BE2C (cell line): ENCODE measurements at regions not wholly inside any gene's neighbourhood (a gene's known extent, or its start where the extent isn't known, plus 50 kb on each side); places are given as distances from the start of the nearest gene placed in this dataset.

ENCODE experiments used
- DNase-seq: peaks from one replicate; pipeline ENCODE4 v3.0.0-alpha.2; 2020
- H3K27me3 ChIP-seq: fragments of 250-450 bp; sonication (Bioruptor Pico); 2 replicates; pipeline ENCODE4 v1.5.1; 2020; ENCODE audit warnings: mild to moderate bottlenecking
- H3K36me3 ChIP-seq: fragments of 250-450 bp; sonication (Bioruptor Pico); 2 replicates; pipeline ENCODE4 v1.5.1; 2020; ENCODE audit warnings: mild to moderate bottlenecking
- H3K4me1 ChIP-seq: fragments of 250-450 bp; sonication (Bioruptor Pico); 2 replicates; pipeline ENCODE4 v1.5.1; 2020
- H3K4me3 ChIP-seq: 2 replicates; pipeline ENCODE4 v1.5.1; 2011; ENCODE audit warnings: low read depth, low read length
- H3K9me3 ChIP-seq: fragments of 250-450 bp; sonication (Bioruptor Pico); 2 replicates; pipeline ENCODE4 v1.5.1; 2020
- CTCF ChIP-seq: IDR thresholded peaks from 2 replicates; pipeline ENCODE4 v1.5.1; 2012; ENCODE audit warnings: mild to moderate bottlenecking, low read depth, low read length

GRCh38 chr15:52976516-52977075 is 186.5 kb upstream of the ONECUT1 start:
- Histone ChIP-seq H3K36me3 (no peaks in the 10 kb centered on the region), H3K27me3 (no peaks in the 10 kb centered on the region), H3K9me3 (no peaks in the 10 kb centered on the region), H3K4me3 (no peak overlapping the region), H3K4me1 (no peaks in the 10 kb centered on the region)
- no peak for DNase-seq
- no peak for TF ChIP-seq CTCF

- no peak for DNase-seq
- Histone ChIP-seq H3K27me3 (no peaks in the 10 kb centered on the region), H3K36me3 (no peaks in the 10 kb centered on the region), H3K4me1 (no peaks in the 10 kb centered on the region), H3K4me3 (no peak overlapping the region), H3K9me3 (no peaks in the 10 kb centered on the region)
- no peak for TF ChIP-seq CTCF
These were observed 185.9 kb upstream of the ONECUT1 start for GRCh38 chr15:52975941-52976449.

- Histone ChIP-seq H3K36me3 (no peaks in the 10 kb centered on the region), H3K27me3 (no peaks in the 10 kb centered on the region), H3K9me3 (0 out of 2 replicates have a peak, but pooled peaks cover 2% of the 10 kb centered on the region), H3K4me3 (no peak overlapping the region), H3K4me1 (no peaks in the 10 kb centered on the region)
- no peak for TF ChIP-seq CTCF
- no peak for DNase-seq
These were observed 173.7 kb upstream of the ONECUT1 start for GRCh38 chr15:52963865-52964264.

GRCh38 chr15:52960283-52960682 is 170.1 kb upstream of the ONECUT1 start:
- no peak for TF ChIP-seq CTCF
- Histone ChIP-seq H3K36me3 (no peaks in the 10 kb centered on the region), H3K9me3 (0 out of 2 replicates have a peak, but pooled peaks cover 2% of the 10 kb centered on the region), H3K27me3 (no peaks in the 10 kb centered on the region), H3K4me1 (no peaks in the 10 kb centered on the region), H3K4me3 (no peak overlapping the region)
- DNase-seq = no peak

GRCh38 chr15:52943746-52944145 is 153.6 kb upstream of the ONECUT1 start:
- H3K4me3 ChIP-seq = no peak overlapping the region
- DNase-seq = no peak
- H3K9me3 ChIP-seq = no peaks in the 10 kb centered on the region
- H3K4me1 ChIP-seq = no peaks in the 10 kb centered on the region
- H3K27me3 ChIP-seq = 0 out of 2 replicates have a peak, but pooled peaks cover 2% of the 10 kb centered on the region
- TF ChIP-seq CTCF = no peak
- H3K36me3 ChIP-seq = no peaks in the 10 kb centered on the region

GRCh38 chr15:52936489-52936888 is 146.4 kb upstream of the ONECUT1 start:
- H3K27me3 ChIP-seq = no peaks in the 10 kb centered on the region
- no peaks in the 10 kb centered on the region for H3K9me3 ChIP-seq
- no peak for TF ChIP-seq CTCF
- H3K4me3 ChIP-seq = no peak overlapping the region
- no peaks in the 10 kb centered on the region for H3K36me3 ChIP-seq
- DNase-seq = no peak
- H3K4me1 ChIP-seq = no peaks in the 10 kb centered on the region
